Gastrocnemius medialis (tissue), 4 donors: ENCODE measurements at regions not wholly inside any gene's neighbourhood (a gene's known extent, or its start where the extent isn't known, plus 50 kb on each side); places are given as distances from the start of the nearest gene placed in this dataset.

ENCODE experiments used
- POLR2A ChIP-seq, 2 donors: fragments of 450-650 bp; IDR thresholded peaks; one replicate each; pipeline ENCODE4 v1.6.1; 2017; ENCODE audit warnings: antibody characterized with exemption in 2 of 2, mild to moderate bottlenecking in 2 of 2, moderate library complexity in 2 of 2
- TF ChIP-seq, protein P1 (sequence below), 5 experiments: fragments of 450-650 bp in 3 of 5; fragments of 200-600 bp in 2 of 5; sonication (generic) in 2 of 5; IDR thresholded peaks in 4 of 5; conservative IDR thresholded peaks in 1 of 5; 1 replicate in 4 of 5; 2 replicates in 1 of 5; pipeline ENCODE4 v1.5.1; 2016 to 2019; ENCODE audit warnings: antibody characterized with exemption in 5 of 5, mild to moderate bottlenecking in 3 of 5, moderate library complexity in 3 of 5

DNA sequence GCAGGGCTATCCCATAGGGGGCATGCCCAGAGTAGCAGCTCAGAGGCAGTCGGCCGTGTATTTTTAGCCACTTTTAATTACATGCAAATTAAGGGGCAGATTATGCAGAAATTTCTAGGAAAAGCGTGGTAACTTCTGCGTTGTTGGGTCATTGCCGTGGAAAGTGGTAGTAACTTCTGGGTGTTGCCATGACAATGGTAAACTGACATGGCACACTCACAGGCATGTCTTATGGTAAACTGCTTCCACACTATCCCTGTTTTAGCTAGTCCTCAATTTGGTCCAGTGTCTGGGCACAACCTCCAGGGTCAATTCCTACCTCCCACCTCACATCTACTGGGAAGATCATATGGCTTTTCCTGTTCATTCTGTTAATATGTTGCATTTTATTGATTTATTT lies 428.9 kb upstream of the FANCL start:
- TF ChIP-seq, protein P1, sequence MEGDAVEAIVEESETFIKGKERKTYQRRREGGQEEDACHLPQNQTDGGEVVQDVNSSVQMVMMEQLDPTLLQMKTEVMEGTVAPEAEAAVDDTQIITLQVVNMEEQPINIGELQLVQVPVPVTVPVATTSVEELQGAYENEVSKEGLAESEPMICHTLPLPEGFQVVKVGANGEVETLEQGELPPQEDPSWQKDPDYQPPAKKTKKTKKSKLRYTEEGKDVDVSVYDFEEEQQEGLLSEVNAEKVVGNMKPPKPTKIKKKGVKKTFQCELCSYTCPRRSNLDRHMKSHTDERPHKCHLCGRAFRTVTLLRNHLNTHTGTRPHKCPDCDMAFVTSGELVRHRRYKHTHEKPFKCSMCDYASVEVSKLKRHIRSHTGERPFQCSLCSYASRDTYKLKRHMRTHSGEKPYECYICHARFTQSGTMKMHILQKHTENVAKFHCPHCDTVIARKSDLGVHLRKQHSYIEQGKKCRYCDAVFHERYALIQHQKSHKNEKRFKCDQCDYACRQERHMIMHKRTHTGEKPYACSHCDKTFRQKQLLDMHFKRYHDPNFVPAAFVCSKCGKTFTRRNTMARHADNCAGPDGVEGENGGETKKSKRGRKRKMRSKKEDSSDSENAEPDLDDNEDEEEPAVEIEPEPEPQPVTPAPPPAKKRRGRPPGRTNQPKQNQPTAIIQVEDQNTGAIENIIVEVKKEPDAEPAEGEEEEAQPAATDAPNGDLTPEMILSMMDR (IDR thresholded peaks at IDR 0.05 in 4 of 5, conservative IDR thresholded peaks at IDR 0.05 in 1 of 5) = no peak
- no peak for TF ChIP-seq POLR2A (IDR thresholded peaks at IDR 0.05)
